GM23338 (cell line): ENCODE measurements at regions not wholly inside any gene's neighbourhood (a gene's known extent, or its start where the extent isn't known, plus 50 kb on each side); places are given as distances from the start of the nearest gene placed in this dataset.

Experiments
- ATAC-seq: fragments of 200-7000 bp; cut with Tn5 transposase; 3 replicates; pipeline ENCODE4 v1.9.1; 2020
- DNase-seq: peaks from one replicate; pipeline ENCODE4 v3.0.0-alpha.2; 2015; ENCODE audit warnings: low spot score
- H2AFZ ChIP-seq: fragments of 200-600 bp; sonication (generic); 2 replicates; pipeline ENCODE4 v1.8.0; 2016; ENCODE audit warnings: antibody characterized with exemption, mild to moderate bottlenecking, moderate library complexity
- H3F3A ChIP-seq: fragments of 200-600 bp; sonication (generic); replicated peaks from 2 replicates; pipeline ENCODE4 v1.8.0; 2017; ENCODE audit warnings: antibody characterized with exemption, mixed run types, low read depth
- H3K27ac ChIP-seq: fragments of 200-600 bp; sonication (generic); 2 replicates; pipeline ENCODE4 v1.6.1; 2016; ENCODE audit warnings: low read depth
- H3K27me3 ChIP-seq: fragments of 200-600 bp; sonication (generic); 2 replicates; pipeline ENCODE4 v1.8.0; 2016; ENCODE audit warnings: mild to moderate bottlenecking, mixed run types, moderate library complexity; ENCODE audit not compliant: insufficient read depth
- H3K36me3 ChIP-seq: fragments of 200-600 bp; sonication (generic); 2 replicates; pipeline ENCODE4 v1.8.0; 2016; ENCODE audit warnings: mild to moderate bottlenecking; ENCODE audit not compliant: insufficient read depth
- H3K4me1 ChIP-seq: fragments of 200-600 bp; sonication (generic); 2 replicates; pipeline ENCODE4 v1.8.0; 2016; ENCODE audit warnings: mild to moderate bottlenecking, moderate library complexity; ENCODE audit not compliant: insufficient read depth
- H3K4me2 ChIP-seq: fragments of 200-600 bp; sonication (generic); 2 replicates; pipeline ENCODE4 v1.7.1; 2017; ENCODE audit warnings: mixed run types
- H3K4me3 ChIP-seq: fragments of 200-600 bp; sonication (generic); 2 replicates; pipeline ENCODE4 v1.6.1; 2016; ENCODE audit warnings: mixed run types
- H3K79me2 ChIP-seq: fragments of 200-600 bp; sonication (generic); replicated peaks from 2 replicates; pipeline ENCODE4 v1.8.0; 2017; ENCODE audit warnings: mild to moderate bottlenecking; ENCODE audit not compliant: insufficient read depth
- H3K9me2 ChIP-seq: fragments of 200-600 bp; sonication (generic); 2 replicates; pipeline ENCODE4 v1.8.0; 2017; ENCODE audit not compliant: insufficient read depth
- H4K20me1 ChIP-seq: fragments of 200-600 bp; sonication (generic); replicated peaks from 2 replicates; pipeline ENCODE4 v1.8.0; 2017; ENCODE audit warnings: mild to moderate bottlenecking; ENCODE audit not compliant: insufficient read depth
- H3K27ac Mint-ChIP-seq: 2 replicates; pipeline ENCODE4 v1.8.0; 2020; ENCODE audit warnings: inconsistent platforms, mild to moderate bottlenecking, moderate library complexity, mixed read lengths
- H3K27me3 Mint-ChIP-seq: 3 replicates; pipeline ENCODE4 v1.8.0; 2022; ENCODE audit warnings: low read depth, mild to moderate bottlenecking, moderate library complexity, mixed read lengths, inconsistent platforms; ENCODE audit not compliant: insufficient read depth, poor library complexity
- H3K36me3 Mint-ChIP-seq: 3 replicates; pipeline ENCODE4 v1.8.0; 2021; ENCODE audit warnings: low read depth, mild to moderate bottlenecking, inconsistent platforms, moderate library complexity, mixed read lengths
- H3K4me1 Mint-ChIP-seq: 3 replicates; pipeline ENCODE4 v1.8.0; 2020; ENCODE audit warnings: mild to moderate bottlenecking, inconsistent platforms, mixed read lengths
- H3K4me3 Mint-ChIP-seq: 3 replicates; pipeline ENCODE4 v1.8.0; 2021; ENCODE audit warnings: moderate library complexity, mild to moderate bottlenecking, inconsistent platforms, mixed read lengths
- H3K9me3 Mint-ChIP-seq: 3 replicates; pipeline ENCODE4 v1.8.0; 2020; ENCODE audit warnings: moderate library complexity, mild to moderate bottlenecking, inconsistent platforms, mixed read lengths
- CREB1 ChIP-seq: fragments of 250-450 bp; sonication (Bioruptor Pico); IDR thresholded peaks from 2 replicates; pipeline ENCODE4 v1.5.0; 2020; ENCODE audit warnings: low read depth, mild to moderate bottlenecking, moderate library complexity
- CTCF ChIP-seq, 2 experiments: fragments of 200-600 bp in 1 of 2; sonication (generic) in 1 of 2; conservative IDR thresholded peaks; 2 replicates each; pipeline versions ENCODE4 v1.5.1 to v1.6.1; 2016 to 2017; ENCODE audit warnings: antibody characterized with exemption in 2 of 2, low read depth in 2 of 2, mild to moderate bottlenecking in 2 of 2, moderate library complexity in 1 of 2
- ETS1 ChIP-seq: IDR thresholded peaks from 2 replicates; pipeline ENCODE4 v1.6.1; 2016; ENCODE audit warnings: antibody characterized with exemption
- EZH2 ChIP-seq: fragments of 200-600 bp; sonication (generic); IDR thresholded peaks from one replicate; pipeline ENCODE4 v1.8.0; 2017; ENCODE audit warnings: antibody characterized with exemption, mild to moderate bottlenecking, low read depth; ENCODE audit not compliant: unreplicated experiment
- EZH2phosphoT487 ChIP-seq: fragments of 200-600 bp; sonication (generic); IDR thresholded peaks from one replicate; pipeline ENCODE4 v1.8.1; 2018; ENCODE audit warnings: antibody characterized with exemption; ENCODE audit not compliant: unreplicated experiment
- JUNB ChIP-seq: IDR thresholded peaks from one replicate; pipeline ENCODE4 v1.6.1; 2016; ENCODE audit warnings: antibody characterized with exemption; ENCODE audit not compliant: unreplicated experiment
- NANOG ChIP-seq: IDR thresholded peaks from 2 replicates; pipeline ENCODE4 v1.6.1; 2016; ENCODE audit warnings: antibody characterized with exemption, borderline replicate concordance
- POLR2AphosphoS5 ChIP-seq: IDR thresholded peaks from 2 replicates; pipeline ENCODE4 v1.6.1; 2016; ENCODE audit warnings: antibody characterized with exemption, low read depth
- REST ChIP-seq: IDR thresholded peaks from one replicate; pipeline ENCODE4 v1.6.1; 2018; ENCODE audit warnings: antibody characterized with exemption; ENCODE audit not compliant: unreplicated experiment
- STAT1 ChIP-seq: IDR thresholded peaks from one replicate; pipeline ENCODE4 v1.6.1; 2016; ENCODE audit warnings: antibody characterized with exemption; ENCODE audit not compliant: unreplicated experiment
- ZNF114 ChIP-seq: fragments of 250-450 bp; sonication (Bioruptor Pico); IDR thresholded peaks from 2 replicates; pipeline ENCODE4 v1.5.0; 2020; ENCODE audit warnings: mild to moderate bottlenecking, moderate library complexity
- ZNF331 ChIP-seq: fragments of 250-450 bp; sonication (Bioruptor Pico); IDR thresholded peaks from 2 replicates; pipeline ENCODE4 v1.5.0; 2020; ENCODE audit warnings: low read depth, mild to moderate bottlenecking, moderate library complexity
- ZNF462 ChIP-seq: fragments of 250-450 bp; sonication (Bioruptor Pico); IDR thresholded peaks from 2 replicates; pipeline ENCODE4 v1.5.0; 2020; ENCODE audit warnings: mild to moderate bottlenecking, moderate library complexity

GRCh38 chr3:8094415-8094814 is 407.2 kb upstream of the LMCD1 start:
- Mint-ChIP-seq H3K36me3 (no peaks in the 10 kb centered on the region), H3K27ac (no peak overlapping the region), H3K4me3 (no peak overlapping the region), H3K27me3 (no peaks in the 10 kb centered on the region), H3K9me3 (no peaks in the 10 kb centered on the region), H3K4me1 (peaks cover 6% of the 10 kb centered on the region)
- H3K4me3 ChIP-seq, result no peak overlapping the region
- no peaks in the 10 kb centered on the region for H3K36me3 ChIP-seq
- H4K20me1 ChIP-seq, result no peaks in the 10 kb centered on the region
- no peaks in the 10 kb centered on the region for H3K79me2 ChIP-seq
- H3K27ac ChIP-seq, result no peak overlapping the region
- H2AFZ ChIP-seq, result no peak overlapping the region
- DNase-seq (no peak), ATAC-seq (no peak)
- no peak for TF ChIP-seq EZH2
- no peak for TF ChIP-seq EZH2phosphoT487
- no peak for TF ChIP-seq CTCF (conservative IDR thresholded peaks at IDR 0.05; ENCODE audit: low read depth in 2 of 2)
- no peak for TF ChIP-seq POLR2AphosphoS5
- no peak for TF ChIP-seq REST
- no peak for TF ChIP-seq ZNF331 (CRISPR knock-in tag)
- TF ChIP-seq STAT1, result no peak
- no peak for TF ChIP-seq JUNB
- TF ChIP-seq ETS1, result no peak
- no peak for TF ChIP-seq ZNF114 (CRISPR knock-in tag)
- no peak for TF ChIP-seq NANOG
- no peak for TF ChIP-seq CREB1
- no peak for TF ChIP-seq ZNF462
- no peaks in the 10 kb centered on the region for H3K27me3 ChIP-seq
- H3F3A ChIP-seq, result no peaks in the 10 kb centered on the region
- no peaks in the 10 kb centered on the region for H3K4me1 ChIP-seq
- H3K9me2 ChIP-seq, result no peaks in the 10 kb centered on the region
- no peak overlapping the region for H3K4me2 ChIP-seq
